IMR-90 (cell line): ENCODE measurements at regions not wholly inside any gene's neighbourhood (a gene's known extent, or its start where the extent isn't known, plus 50 kb on each side); places are given as distances from the start of the nearest gene placed in this dataset.

Experiments
- ATAC-seq: fragments of 200-7000 bp; cut with Tn5 transposase; 2 replicates; pipeline ENCODE4 v1.9.1; 2020; ENCODE audit warnings: low read depth, mild to moderate bottlenecking, moderate library complexity
- BruUV-seq: library from RNA; stranded (reverse); fragments of 400-500 nt; replicated peaks from 2 replicates; lab custom pipeline; 2021; lab: Mats Ljungman, UMichigan
- CTCF ChIA-PET: fragments of 300-600 bp; formaldehyde crosslinking; extraction: SDS; loops from one replicate; lab custom pipeline; 2021; ENCODE audit warnings: antibody characterized with exemption; lab: Yijun Ruan, JAX
- POLR2A ChIA-PET: fragments of 300-600 bp; sonication (Branson Sonifier 250); formaldehyde crosslinking; loops from one replicate; lab custom pipeline; 2022; ENCODE audit warnings: antibody characterized with exemption; ENCODE audit not compliant: unreplicated experiment; lab: Charles Lee
- DNase-seq: peaks from one replicate; pipeline ENCODE4 v3.0.0; 2013
- H2AFZ ChIP-seq: replicated peaks from 2 replicates; pipeline ENCODE3; 2013; ENCODE audit warnings: low read length, mild to moderate bottlenecking; ENCODE audit not compliant: poor library complexity
- H2AK5ac ChIP-seq: 2 replicates; pipeline ENCODE4 v1.6.1; 2013; ENCODE audit warnings: low read depth, low read length, inconsistent platforms
- H2AK9ac ChIP-seq: replicated peaks from 2 replicates; pipeline ENCODE3; 2013; ENCODE audit warnings: mild to moderate bottlenecking, low read depth, low read length, moderate library complexity; ENCODE audit not compliant: poor library complexity
- H2BK120ac ChIP-seq: 2 replicates; pipeline ENCODE4 v1.6.1; 2013; ENCODE audit warnings: low read depth, low read length, inconsistent platforms
- H2BK15ac ChIP-seq: 3 replicates; pipeline ENCODE4 v1.6.1; 2013; ENCODE audit warnings: low read depth, low read length, inconsistent platforms
- H2BK20ac ChIP-seq: 2 replicates; pipeline ENCODE4 v1.6.1; 2013; ENCODE audit warnings: low read depth, mild to moderate bottlenecking, inconsistent platforms, low read length, moderate library complexity
- H2BK5ac ChIP-seq: 2 replicates; pipeline ENCODE4 v1.6.1; 2013; ENCODE audit warnings: mild to moderate bottlenecking, low read depth, low read length, inconsistent platforms; ENCODE audit not compliant: poor library complexity, severe bottlenecking
- H3K14ac ChIP-seq: replicated peaks from 2 replicates; pipeline ENCODE4 v1.6.1; 2013; ENCODE audit warnings: low read depth, low read length, inconsistent platforms
- H3K18ac ChIP-seq: 2 replicates; pipeline ENCODE4 v1.6.1; 2013; ENCODE audit warnings: low read depth, low read length, control low read depth
- H3K23ac ChIP-seq: 2 replicates; pipeline ENCODE4 v1.6.1; 2013; ENCODE audit warnings: low read depth, low read length, inconsistent platforms
- H3K27ac ChIP-seq: 2 replicates; pipeline ENCODE4 v1.5.1; 2013; ENCODE audit warnings: mild to moderate bottlenecking, control low read depth, low read length; ENCODE audit not compliant: insufficient read depth
- H3K27me3 ChIP-seq: 2 replicates; pipeline ENCODE4 v1.6.1; 2013; ENCODE audit warnings: low read length; ENCODE audit not compliant: control insufficient read depth, insufficient read depth
- H3K36me3 ChIP-seq: 2 replicates; pipeline ENCODE4 v1.6.1; 2013; ENCODE audit warnings: low read length, mixed read lengths; ENCODE audit not compliant: control insufficient read depth, insufficient read depth
- H3K4ac ChIP-seq: 2 replicates; pipeline ENCODE4 v1.6.1; 2013; ENCODE audit warnings: low read depth, low read length, inconsistent platforms
- H3K4me1 ChIP-seq: 2 replicates; pipeline ENCODE4 v1.6.1; 2013; ENCODE audit warnings: low read length, mixed read lengths; ENCODE audit not compliant: control insufficient read depth, insufficient read depth
- H3K4me2 ChIP-seq: 2 replicates; pipeline ENCODE4 v1.6.1; 2013; ENCODE audit warnings: low read depth, mild to moderate bottlenecking, control low read depth, low read length, moderate library complexity
- H3K4me3 ChIP-seq: 2 replicates; pipeline ENCODE4 v1.5.1; 2013; ENCODE audit warnings: low read depth, mild to moderate bottlenecking, control low read depth, low read length, moderate library complexity; ENCODE audit not compliant: insufficient read depth
- H3K56ac ChIP-seq: 2 replicates; pipeline ENCODE4 v1.6.1; 2013; ENCODE audit warnings: low read length, inconsistent platforms; ENCODE audit not compliant: insufficient read depth; ENCODE audit errors: extremely low read depth
- H3K79me1 ChIP-seq, 2 experiments: 2 replicates each; pipeline ENCODE4 v1.6.1; 2013; ENCODE audit warnings: low read length in 2 of 2, inconsistent platforms in 1 of 2, low read depth in 1 of 2
- H3K9ac ChIP-seq: 2 replicates; pipeline ENCODE4 v1.6.1; 2013; ENCODE audit warnings: low read depth, low read length, control low read depth
- H3K9me1 ChIP-seq: 2 replicates; pipeline ENCODE4 v1.6.1; 2013; ENCODE audit warnings: low read length, inconsistent platforms; ENCODE audit not compliant: insufficient read depth
- H3K9me3 ChIP-seq: 2 replicates; pipeline ENCODE4 v1.6.1; 2013; ENCODE audit warnings: low read length; ENCODE audit not compliant: control insufficient read depth, insufficient read depth
- H4K20me1 ChIP-seq: 2 replicates; pipeline ENCODE4 v1.6.1; 2013; ENCODE audit warnings: low read length, inconsistent platforms; ENCODE audit not compliant: insufficient read depth
- H4K5ac ChIP-seq: 2 replicates; pipeline ENCODE4 v1.6.1; 2013; ENCODE audit warnings: mild to moderate bottlenecking, low read depth, low read length, control low read depth
- H4K8ac ChIP-seq, 2 experiments: 2 replicates each; pipeline ENCODE4 v1.6.1; 2013; ENCODE audit warnings: low read depth in 2 of 2, low read length in 2 of 2, control low read depth in 1 of 2, inconsistent platforms in 1 of 2
- H4K91ac ChIP-seq: 2 replicates; pipeline ENCODE4 v1.6.1; 2013; ENCODE audit warnings: low read depth, low read length, inconsistent platforms; ENCODE audit not compliant: insufficient read depth
- FOS ChIP-seq: fragments of 150-350 bp; IDR thresholded peaks from 2 replicates; pipeline ENCODE4 v1.6.1; 2016; ENCODE audit warnings: low read depth, low read length
- MAFK ChIP-seq: IDR thresholded peaks from 2 replicates; pipeline ENCODE4 v1.6.1; 2012; ENCODE audit warnings: low read depth, low read length, improper control_type of control experiment
- MAZ ChIP-seq: IDR thresholded peaks from 2 replicates; pipeline ENCODE4 v1.6.1; 2012; ENCODE audit warnings: low read depth, mild to moderate bottlenecking, low read length, improper control_type of control experiment, moderate library complexity, borderline replicate concordance
- MXI1 ChIP-seq: IDR thresholded peaks from 2 replicates; pipeline ENCODE4 v1.6.1; 2012; ENCODE audit warnings: low read depth, mild to moderate bottlenecking, low read length, moderate library complexity, borderline replicate concordance
- NFE2L2 ChIP-seq: fragments of 150-350 bp; IDR thresholded peaks from 2 replicates; pipeline ENCODE4 v1.6.1; 2016; ENCODE audit warnings: low read depth, mild to moderate bottlenecking, low read length
- POLR2A ChIP-seq: IDR thresholded peaks from 2 replicates; pipeline ENCODE4 v1.6.1; 2012; ENCODE audit warnings: mild to moderate bottlenecking, low read depth, low read length
- RAD21 ChIP-seq: IDR thresholded peaks from 2 replicates; pipeline ENCODE4 v1.6.1; 2012; ENCODE audit warnings: low read length, improper control_type of control experiment
- RCOR1 ChIP-seq: IDR thresholded peaks from 2 replicates; pipeline ENCODE4 v1.6.1; 2012; ENCODE audit warnings: mild to moderate bottlenecking, low read length, improper control_type of control experiment; ENCODE audit not compliant: insufficient replicate concordance
- WGBS, 2 experiments: methylation state at CpG; one replicate each; pipeline versions ENCODE4 v1.1.5 to v1.1.7; 2013; ENCODE audit warnings: missing lambda C conversion rate in 2 of 2; ENCODE audit not compliant: insufficient read length in 1 of 2; ENCODE audit errors: extremely low coverage in 2 of 2; 5-methylcytosine and 5-hydroxymethylcytosine counted together
- dilution Hi-C: fragments of 300-500 bp; cut with HindIII; formaldehyde crosslinking; loops from one replicate; pipeline ENCODE4 v1.14.3; 2018; ENCODE audit warnings: low sequenced_read_pairs; ENCODE audit not compliant: unreplicated experiment
- in situ Hi-C: fragments of 300-500 bp; cut with MboI; formaldehyde crosslinking; loops from 3 replicates; pipeline ENCODE4 v1.14.3; 2019; ENCODE audit warnings: low sequenced_read_pairs, inconsistent platforms, mixed read lengths
- intact Hi-C: fragments of 100-400 bp; cut with micrococcal nuclease; formaldehyde crosslinking; loops from 2 replicates; pipeline ENCODE4 v1.10.0; 2022
- TF ChIP-seq, protein P1 (sequence below): conservative IDR thresholded peaks from 2 replicates; pipeline ENCODE4 v1.5.1; 2012; ENCODE audit warnings: mild to moderate bottlenecking, low read depth, low read length, improper control_type of control experiment
- TF ChIP-seq, protein P2 (sequence below): fragments of 150-350 bp; IDR thresholded peaks from 2 replicates; pipeline ENCODE4 v1.6.1; 2016; ENCODE audit warnings: low read depth, mild to moderate bottlenecking, low read length, moderate library complexity, borderline replicate concordance
- TF ChIP-seq, protein P3 (sequence below): fragments of 150-350 bp; IDR thresholded peaks from 2 replicates; pipeline ENCODE4 v1.6.1; 2017; ENCODE audit warnings: mild to moderate bottlenecking, antibody characterized with exemption, low read length, low read depth

DNA sequence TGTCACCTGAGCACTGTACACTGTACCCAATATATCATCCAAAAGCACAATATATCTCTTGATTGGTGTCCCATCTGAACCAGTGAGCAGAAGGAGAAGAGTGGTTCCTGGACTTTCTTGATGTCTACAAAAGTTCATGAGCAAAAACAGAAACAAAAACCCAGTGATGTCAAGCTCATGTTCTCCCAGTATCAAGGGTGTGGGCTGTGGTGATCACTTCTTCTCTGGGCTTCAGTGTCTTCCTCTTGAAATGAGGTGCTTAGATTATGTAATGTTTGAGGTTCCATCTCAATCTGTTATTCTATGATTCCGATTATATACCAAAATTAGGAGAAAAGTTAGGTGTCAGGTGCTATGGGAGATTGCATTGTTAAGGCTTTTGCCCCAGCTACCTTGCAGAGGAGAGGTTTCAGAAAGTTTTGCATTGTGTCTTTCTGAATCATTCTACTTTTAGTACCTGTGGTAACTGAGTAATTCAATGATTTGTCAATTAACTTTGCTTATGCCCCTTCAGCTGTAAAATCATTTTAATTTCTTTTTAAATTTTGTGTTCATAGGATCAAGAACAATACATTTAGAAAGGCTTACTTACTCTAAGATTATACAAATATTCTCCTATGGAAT is 122.0 kb upstream of the EOMES start:
- ATAC-seq (no peak), DNase-seq (no peak)
- ChIA-PET POLR2A (no interaction called here), CTCF (no interaction called here)
- Histone ChIP-seq H3K9me3 (no peaks in the 10 kb centered on the region), H2BK20ac (no peak overlapping the region), H3K56ac (no peak overlapping the region), H3K79me1 (no peaks in the 10 kb centered on the region), H2AFZ (no peak overlapping the region), H4K20me1 (no peaks in the 10 kb centered on the region), H4K91ac (no peak overlapping the region), H2AK9ac (no peak overlapping the region), H4K8ac (no peak overlapping the region), H3K9me1 (no peaks in the 10 kb centered on the region), H2BK5ac (no peak overlapping the region), H2BK15ac (no peak overlapping the region), H3K4me2 (no peak overlapping the region), H3K9ac (no peak overlapping the region), H2BK120ac (no peak overlapping the region), H3K36me3 (no peaks in the 10 kb centered on the region), H3K27me3 (no peaks in the 10 kb centered on the region), H3K27ac (no peak overlapping the region), H3K14ac (no peak overlapping the region), H3K18ac (no peak overlapping the region), H3K4me3 (no peak overlapping the region), H4K5ac (no peak overlapping the region), H3K4ac (no peak overlapping the region), H3K4me1 (no peaks in the 10 kb centered on the region), H3K23ac (no peak overlapping the region), H2AK5ac (no peak overlapping the region)
- WGBS, 2 experiments = no CpG with 5 or more reads among the region's 1 CpG
- dilution Hi-C loops = no loop called here
- intact Hi-C loops = no loop called here
- TF ChIP-seq, protein P1, sequence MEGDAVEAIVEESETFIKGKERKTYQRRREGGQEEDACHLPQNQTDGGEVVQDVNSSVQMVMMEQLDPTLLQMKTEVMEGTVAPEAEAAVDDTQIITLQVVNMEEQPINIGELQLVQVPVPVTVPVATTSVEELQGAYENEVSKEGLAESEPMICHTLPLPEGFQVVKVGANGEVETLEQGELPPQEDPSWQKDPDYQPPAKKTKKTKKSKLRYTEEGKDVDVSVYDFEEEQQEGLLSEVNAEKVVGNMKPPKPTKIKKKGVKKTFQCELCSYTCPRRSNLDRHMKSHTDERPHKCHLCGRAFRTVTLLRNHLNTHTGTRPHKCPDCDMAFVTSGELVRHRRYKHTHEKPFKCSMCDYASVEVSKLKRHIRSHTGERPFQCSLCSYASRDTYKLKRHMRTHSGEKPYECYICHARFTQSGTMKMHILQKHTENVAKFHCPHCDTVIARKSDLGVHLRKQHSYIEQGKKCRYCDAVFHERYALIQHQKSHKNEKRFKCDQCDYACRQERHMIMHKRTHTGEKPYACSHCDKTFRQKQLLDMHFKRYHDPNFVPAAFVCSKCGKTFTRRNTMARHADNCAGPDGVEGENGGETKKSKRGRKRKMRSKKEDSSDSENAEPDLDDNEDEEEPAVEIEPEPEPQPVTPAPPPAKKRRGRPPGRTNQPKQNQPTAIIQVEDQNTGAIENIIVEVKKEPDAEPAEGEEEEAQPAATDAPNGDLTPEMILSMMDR = no peak
- TF ChIP-seq MAZ (no peak), POLR2A (no peak), MXI1 (no peak), RAD21 (no peak), FOS (no peak), MAFK (no peak), RCOR1 (no peak), NFE2L2 (no peak)
- TF ChIP-seq, protein P2, sequence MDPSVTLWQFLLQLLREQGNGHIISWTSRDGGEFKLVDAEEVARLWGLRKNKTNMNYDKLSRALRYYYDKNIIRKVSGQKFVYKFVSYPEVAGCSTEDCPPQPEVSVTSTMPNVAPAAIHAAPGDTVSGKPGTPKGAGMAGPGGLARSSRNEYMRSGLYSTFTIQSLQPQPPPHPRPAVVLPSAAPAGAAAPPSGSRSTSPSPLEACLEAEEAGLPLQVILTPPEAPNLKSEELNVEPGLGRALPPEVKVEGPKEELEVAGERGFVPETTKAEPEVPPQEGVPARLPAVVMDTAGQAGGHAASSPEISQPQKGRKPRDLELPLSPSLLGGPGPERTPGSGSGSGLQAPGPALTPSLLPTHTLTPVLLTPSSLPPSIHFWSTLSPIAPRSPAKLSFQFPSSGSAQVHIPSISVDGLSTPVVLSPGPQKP = no peak
- TF ChIP-seq, protein P3, sequence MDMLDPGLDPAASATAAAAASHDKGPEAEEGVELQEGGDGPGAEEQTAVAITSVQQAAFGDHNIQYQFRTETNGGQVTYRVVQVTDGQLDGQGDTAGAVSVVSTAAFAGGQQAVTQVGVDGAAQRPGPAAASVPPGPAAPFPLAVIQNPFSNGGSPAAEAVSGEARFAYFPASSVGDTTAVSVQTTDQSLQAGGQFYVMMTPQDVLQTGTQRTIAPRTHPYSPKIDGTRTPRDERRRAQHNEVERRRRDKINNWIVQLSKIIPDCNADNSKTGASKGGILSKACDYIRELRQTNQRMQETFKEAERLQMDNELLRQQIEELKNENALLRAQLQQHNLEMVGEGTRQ = no peak
- no TSS peak for BruUV-seq
- in situ Hi-C loops = no loop called here
